HG02571 (cell line): ENCODE measurements at regions not wholly inside any gene's neighbourhood (a gene's known extent, or its start where the extent isn't known, plus 50 kb on each side); places are given as distances from the start of the nearest gene placed in this dataset.

Experiments used
- ATAC-seq: cut with Tn5 transposase; IDR thresholded peaks from one replicate; pipeline ENCODE4 v1.9.1; 2021; ENCODE audit warnings: mild to moderate bottlenecking, moderate library complexity; ENCODE audit not compliant: unreplicated experiment

- no peak for ATAC-seq
Observed at GRCh38 chr13:111448504-111448903, 128.1 kb downstream of the TEX29 start.

GRCh38 chr13:111449041-111449440 is 128.6 kb downstream of the TEX29 start:
- no peak for ATAC-seq

DNA sequence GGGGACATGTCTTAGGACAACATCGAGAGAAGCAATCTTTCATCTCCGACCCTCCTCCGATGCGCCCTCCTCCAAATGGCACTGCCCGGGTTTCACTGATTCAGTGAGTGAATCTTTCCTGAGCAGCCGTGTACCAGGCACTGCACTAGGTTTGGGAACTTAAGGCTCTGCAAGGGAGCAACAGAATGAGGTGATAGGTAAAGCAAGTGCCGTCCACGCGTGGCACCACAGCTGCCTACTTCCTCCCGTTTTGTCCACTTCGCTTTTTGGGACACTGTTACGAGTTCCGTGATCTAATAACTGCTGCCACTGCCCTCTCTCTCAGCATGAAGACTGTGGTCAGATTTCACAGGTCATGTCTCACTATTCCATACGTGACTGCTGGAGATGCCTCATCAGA is 131.0 kb downstream of the TEX29 start:
- ATAC-seq = no peak

DNA sequence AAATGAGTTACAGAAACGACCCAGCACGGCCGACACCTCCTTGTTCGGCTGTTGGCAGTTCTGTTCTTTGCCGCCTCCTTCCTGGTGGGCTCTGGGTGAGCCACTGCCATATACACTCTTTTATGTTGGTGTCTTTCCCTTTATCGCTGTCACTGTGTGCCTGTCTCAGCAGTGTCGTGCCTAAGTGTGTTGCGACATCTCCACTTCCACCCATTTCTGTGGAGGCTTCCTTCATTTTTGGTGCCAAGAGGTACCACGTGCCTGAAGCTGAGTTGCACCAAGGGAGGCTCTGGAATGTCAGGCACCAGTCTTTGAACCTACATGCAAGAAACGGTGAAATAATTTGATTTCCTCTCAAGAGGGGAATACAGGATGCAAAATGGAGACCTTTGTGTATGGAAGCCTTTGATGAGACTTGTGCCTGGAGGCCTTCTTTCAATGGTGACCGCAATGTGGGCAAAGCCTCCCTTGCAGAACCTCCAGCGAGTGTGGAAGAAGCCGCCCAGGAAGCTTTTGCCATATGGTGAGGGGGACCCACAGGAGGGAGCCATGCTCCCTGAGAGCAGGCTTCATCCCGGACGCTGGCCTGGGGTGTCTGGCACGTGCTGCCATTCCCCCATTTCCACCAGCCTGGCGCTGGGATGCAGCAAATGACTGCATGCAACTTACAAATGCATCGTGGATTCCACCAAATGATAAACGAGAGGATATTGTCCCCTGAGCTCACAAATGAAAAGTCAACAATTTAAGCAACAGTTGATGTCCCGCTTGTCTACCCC is 136.2 kb downstream of the TEX29 start:
- ATAC-seq = no peak

DNA sequence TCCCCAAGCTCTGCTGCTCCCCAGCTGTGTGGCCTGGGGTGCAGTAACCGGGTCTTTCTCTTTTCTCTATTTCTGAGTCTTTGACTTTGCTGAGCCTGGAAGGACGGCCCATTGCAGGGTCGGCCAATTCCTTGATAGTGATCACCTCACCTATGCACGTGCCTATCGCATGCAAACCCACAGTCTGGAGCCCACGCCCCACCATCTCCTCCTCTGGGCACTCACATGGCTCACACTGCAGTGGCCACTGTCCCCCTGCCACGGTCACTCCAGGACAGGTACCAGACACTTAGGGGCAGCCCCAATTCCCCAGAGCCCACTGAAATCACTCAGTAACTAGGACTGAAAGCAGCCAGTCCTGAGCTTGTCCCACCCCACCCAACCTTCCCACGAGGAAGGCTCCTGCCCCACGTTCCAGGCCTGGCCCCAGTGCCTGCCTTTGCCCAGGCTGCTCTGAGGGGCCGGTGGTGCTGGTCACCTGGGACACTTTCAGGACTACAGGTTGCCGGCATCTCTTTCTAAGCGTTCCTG is 137.6 kb downstream of the TEX29 start:
- no peak for ATAC-seq

- no peak for ATAC-seq
Observed at GRCh38 chr13:111458739-111459138, 138.3 kb downstream of the TEX29 start.

DNA sequence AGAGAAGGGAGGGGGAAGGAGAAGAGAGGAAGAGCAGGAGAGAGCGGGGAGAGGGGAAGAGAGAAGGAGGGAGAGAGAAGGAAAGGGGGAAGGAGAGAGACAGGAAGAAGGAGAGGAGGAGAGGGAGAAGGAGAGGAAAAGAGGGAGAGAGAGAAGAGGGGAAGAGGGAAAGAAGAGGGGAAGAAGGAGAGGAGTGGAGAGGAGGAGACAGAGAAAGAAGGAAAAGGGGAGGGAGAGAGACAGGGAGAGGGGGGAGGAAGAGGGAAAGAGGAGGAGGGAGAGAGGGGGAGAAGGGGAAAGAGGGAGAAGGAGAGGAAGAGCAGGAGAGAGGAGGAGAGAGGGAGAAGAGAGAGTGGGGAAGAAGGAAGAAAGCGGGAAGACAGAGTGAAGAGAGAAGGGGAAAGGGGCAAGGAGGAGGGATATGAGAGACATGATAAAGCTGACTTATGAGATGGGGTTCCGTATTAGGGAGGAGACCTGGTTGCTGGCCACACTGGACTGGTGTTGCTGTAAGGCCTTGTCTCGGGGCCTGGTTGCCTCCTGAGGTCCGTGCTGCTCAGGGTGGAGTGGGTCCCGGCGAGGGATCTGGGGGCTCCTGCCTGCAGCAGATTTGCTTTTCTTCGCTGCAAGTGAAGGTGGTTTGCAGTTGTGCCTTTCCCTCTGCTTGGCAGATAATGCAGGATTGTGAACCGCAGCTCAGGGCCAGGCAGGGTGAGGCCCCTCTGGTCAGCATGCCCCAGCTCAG is 139.5 kb downstream of the TEX29 start:
- ATAC-seq = no peak

- ATAC-seq = no peak
Observed at GRCh38 chr13:111460548-111461444, 140.4 kb downstream of the TEX29 start.

- no peak for ATAC-seq
Observed at GRCh38 chr13:111461445-111462149, 141.2 kb downstream of the TEX29 start.

DNA sequence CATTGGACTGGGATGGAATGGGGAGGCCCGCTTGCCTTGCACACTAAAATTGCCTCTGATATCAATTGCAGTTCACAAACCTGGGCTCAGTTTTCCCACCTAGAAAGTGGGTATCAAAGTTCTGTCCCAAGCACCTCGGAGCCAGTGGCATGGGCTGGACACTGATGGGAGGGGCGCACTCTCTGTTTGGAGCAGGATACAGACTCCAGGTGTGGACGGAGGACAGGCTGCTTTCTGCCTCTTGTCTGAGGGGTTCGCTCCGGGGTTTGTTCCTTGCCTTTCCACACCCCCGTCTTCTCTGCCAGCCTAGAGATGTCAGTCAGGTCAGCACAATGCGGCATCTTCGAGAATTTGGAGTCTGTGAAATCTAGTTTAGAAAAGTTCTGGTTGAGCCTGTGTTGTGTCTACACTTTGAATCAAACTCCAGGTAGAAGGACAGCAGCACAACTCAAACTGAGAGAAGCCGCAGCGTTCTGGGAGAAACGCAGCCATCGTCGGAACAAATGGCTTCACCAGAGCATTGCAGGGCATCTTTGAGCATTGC is 141.9 kb downstream of the TEX29 start:
- no peak for ATAC-seq

- no peak for ATAC-seq
Observed at GRCh38 chr13:111462944-111463343, 142.5 kb downstream of the TEX29 start.

DNA sequence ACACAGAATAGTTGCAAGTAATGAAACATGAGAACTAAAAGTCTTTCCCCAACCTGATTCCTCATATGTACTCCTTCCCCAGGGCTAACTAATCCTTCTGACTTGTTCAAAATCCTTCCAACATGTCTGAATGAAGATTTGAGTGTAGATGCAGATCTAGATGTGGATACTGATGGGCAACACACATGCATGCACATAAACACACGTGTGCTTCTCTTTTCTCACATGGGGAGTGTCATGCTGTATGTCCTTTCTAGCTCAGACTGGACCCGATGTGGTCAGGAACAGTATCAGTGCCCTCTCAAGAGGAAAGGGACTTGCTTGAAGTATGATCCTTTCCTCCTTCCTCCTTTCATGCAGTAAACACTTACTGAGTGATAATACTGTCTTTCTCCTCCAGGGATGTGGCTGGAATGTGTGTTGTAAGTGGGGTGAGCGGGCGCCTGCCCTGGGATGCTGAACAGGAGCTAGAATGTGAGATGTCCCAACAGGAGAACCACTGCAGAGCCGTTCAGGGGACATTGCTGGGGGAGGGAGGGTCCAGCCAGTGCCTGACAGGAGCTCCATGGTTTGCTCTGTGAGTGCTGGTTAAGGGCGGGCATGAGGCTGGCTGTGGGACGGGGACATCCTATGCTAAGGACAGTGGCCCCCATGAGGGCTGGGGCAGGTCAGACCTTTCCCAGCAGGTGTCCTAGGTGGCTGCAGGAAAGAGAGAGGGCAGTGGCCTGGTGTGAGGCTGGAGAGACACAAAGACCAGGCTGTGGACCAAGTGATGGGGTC is 146.9 kb downstream of the TEX29 start:
- ATAC-seq = no peak

- ATAC-seq = no peak
Observed at GRCh38 chr13:111468037-111468959, 147.9 kb downstream of the TEX29 start.

DNA sequence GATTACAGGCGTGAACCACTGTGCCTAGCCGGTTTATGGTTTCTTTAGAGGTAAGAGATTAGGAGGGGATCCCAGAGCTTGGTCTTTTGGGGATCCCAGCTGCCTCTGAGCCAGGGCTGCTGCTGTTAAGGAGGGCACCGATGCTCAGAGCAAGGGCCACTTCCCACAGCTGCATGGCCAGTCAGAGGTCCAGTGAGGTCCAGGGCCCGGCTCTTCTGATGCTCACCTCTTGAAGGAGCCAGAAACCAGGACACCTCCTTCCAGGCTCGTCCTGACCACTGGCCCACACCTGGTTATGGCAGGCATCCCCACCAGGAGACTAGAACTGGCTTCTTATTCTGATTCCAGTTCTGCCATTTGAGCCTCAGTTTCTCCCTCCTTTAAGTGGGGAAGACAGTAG is 149.0 kb downstream of the TEX29 start:
- ATAC-seq = no peak

DNA sequence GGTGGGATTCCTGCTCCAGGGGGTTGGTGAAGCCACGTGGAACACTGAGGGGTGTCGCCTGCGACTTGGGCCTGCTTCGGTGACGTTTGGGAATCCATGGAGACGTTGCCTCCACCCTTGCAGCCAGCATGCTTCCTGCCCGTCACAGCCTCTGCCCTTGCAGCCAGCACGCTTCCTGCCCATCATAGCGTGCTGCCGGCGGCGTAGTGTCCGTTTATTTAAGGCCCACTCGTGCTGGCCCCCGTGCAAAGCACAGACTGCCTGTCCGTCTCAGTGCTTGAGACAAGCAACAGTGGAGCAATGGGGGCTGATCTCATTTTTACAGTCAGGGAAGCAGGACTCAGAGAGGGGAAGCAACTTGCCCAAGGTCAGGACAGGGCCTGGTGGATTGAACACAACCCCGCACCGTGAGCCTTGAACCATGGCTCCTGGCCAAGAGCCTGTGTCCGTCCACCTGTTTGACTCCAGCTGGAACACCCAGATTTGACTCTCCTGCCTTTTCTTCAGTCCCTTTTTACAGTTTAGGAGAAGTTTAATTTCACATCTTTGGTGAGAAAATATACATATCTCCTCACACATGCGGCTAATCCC is 149.6 kb downstream of the TEX29 start:
- ATAC-seq = no peak

- no peak for ATAC-seq
Observed at GRCh38 chr13:111470933-111471332, 150.5 kb downstream of the TEX29 start.

- no peak for ATAC-seq
Observed at GRCh38 chr13:111472083-111472482, 151.6 kb downstream of the TEX29 start.
